ENCODE measurements at regions not wholly inside any gene's neighbourhood (a gene's known extent, or its start where the extent isn't known, plus 50 kb on each side); places are given as distances from the start of the nearest gene placed in this dataset.
A peak's percentile ranks its signal among the peaks of the same experiment; 100 is the strongest.

DNA sequence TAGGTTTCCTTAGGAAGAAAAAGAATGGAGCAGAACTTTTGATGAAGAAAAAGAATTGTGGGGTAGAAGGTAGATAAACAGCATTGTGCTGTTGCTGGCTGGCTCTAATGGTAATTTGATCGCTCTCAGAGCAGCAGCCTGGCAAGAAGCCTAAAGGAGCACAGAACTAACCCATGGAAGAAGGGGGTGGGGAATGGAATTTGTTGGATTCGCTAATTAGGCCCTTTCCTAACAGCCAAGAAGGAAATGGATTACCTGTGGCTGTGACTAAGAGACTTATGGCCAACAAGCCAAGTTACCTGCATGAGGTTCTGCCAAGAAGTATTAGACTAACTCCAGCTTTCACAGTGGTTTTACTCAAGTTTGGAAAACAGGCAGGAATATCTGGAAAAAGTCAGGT is 210.6 kb downstream of the IKZF2 start:
- Histone ChIP-seq H3K36me3 (ENCODE audit: low read depth, low read length) (no peaks in the 10 kb centered on the region), H3K4me2 (ENCODE audit: low read length) (peak overlapping the region; percentile 55), H3K4me1 (ENCODE audit: insufficient read depth, low read length) (peaks cover 26% of the 10 kb centered on the region), H3K4me3 (ENCODE audit: low read length) (peak overlapping the region; percentile 9; the same call in 1 of the 2 replicates), H3F3A (ENCODE audit: low read length, unreplicated experiment) (no peaks in the 10 kb centered on the region), H3K9ac (ENCODE audit: low read length) (peak overlapping the region; percentile 30; the same call in 1 of the 2 replicates), H4K20me1 (ENCODE audit: low read length) (no peaks in the 10 kb centered on the region), H2AFZ (ENCODE audit: low read length) (peak overlapping the region; percentile 7; the same call in 1 of the 2 replicates), H3K27me3 (ENCODE audit: low read length) (no peaks in the 10 kb centered on the region), H3K9me2 (replicated peaks; ENCODE audit: low read length) (no peaks in the 10 kb centered on the region), H3K9me3 (ENCODE audit: low read length) (no peaks in the 10 kb centered on the region), H3K27ac (ENCODE audit: low read length) (peak overlapping the region; percentile 71), H3K79me2 (ENCODE audit: low read length) (no peaks in the 10 kb centered on the region)
- ATAC-seq (peak; percentile 60), DNase-seq (peak; percentile 75)
- intact Hi-C loops (cut with micrococcal nuclease), result loop anchor here (1.0 to 2.0 kb wide), 3 partner anchors 29 to 212 kb away; no protein-coding TSS in a partner anchor
- BruUV-seq (replicated peaks), result no TSS peak
- POLR2A ChIA-PET (ENCODE audit: unreplicated experiment), result no interaction called here
- TF ChIP-seq, protein P1, sequence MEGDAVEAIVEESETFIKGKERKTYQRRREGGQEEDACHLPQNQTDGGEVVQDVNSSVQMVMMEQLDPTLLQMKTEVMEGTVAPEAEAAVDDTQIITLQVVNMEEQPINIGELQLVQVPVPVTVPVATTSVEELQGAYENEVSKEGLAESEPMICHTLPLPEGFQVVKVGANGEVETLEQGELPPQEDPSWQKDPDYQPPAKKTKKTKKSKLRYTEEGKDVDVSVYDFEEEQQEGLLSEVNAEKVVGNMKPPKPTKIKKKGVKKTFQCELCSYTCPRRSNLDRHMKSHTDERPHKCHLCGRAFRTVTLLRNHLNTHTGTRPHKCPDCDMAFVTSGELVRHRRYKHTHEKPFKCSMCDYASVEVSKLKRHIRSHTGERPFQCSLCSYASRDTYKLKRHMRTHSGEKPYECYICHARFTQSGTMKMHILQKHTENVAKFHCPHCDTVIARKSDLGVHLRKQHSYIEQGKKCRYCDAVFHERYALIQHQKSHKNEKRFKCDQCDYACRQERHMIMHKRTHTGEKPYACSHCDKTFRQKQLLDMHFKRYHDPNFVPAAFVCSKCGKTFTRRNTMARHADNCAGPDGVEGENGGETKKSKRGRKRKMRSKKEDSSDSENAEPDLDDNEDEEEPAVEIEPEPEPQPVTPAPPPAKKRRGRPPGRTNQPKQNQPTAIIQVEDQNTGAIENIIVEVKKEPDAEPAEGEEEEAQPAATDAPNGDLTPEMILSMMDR (conservative IDR thresholded peaks at IDR 0.05; ENCODE audit: low read depth, low read length), result no peak
- TF ChIP-seq EZH2phosphoT487 (IDR thresholded peaks at IDR 0.05; ENCODE audit: borderline replicate concordance, low read length) (no peak), EZH2 (IDR thresholded peaks at IDR 0.05; ENCODE audit: low read length, unreplicated experiment) (no peak)
- CTCF ChIA-PET, result no interaction called here

DNA sequence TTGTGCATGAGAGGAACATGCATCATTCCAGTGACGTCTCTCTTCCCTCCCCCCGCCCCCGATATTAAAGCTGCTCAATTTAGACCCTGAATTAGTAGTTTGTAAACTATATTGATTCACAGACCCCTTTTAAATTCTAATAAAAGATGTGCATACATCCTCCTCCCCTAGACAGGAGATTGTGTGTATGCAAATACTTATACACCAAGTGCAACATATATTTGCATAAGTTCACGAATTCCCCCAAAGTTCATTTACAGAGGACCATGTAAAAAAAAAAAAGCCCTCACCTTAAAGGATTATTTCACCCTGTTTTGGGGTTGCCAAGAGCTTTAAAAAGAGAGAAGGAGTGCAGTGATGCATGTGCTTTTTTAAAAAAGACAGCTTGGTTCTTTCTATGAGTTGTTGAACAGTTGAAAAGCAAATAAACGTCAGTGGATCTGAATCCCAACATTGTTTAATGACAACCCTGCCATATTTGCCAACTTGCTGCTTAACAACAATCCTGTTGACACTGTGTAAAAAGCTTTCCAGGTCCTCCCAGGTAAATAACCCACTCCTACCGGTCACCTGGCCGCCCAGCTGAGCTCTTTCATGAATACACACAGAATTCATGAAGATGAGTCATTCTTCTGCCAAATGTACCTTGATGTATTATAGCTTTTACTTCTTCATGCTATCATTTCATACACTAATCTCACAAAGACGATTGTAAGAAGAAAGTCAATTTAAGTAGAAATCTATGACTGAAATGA is 211.5 kb downstream of the IKZF2 start:
- POLR2A ChIA-PET (ENCODE audit: unreplicated experiment), result interaction anchor here (0.6 to 0.7 kb wide), 2 partner anchors 28 to 179 kb away, joined by 3 read pairs; no protein-coding TSS in a partner anchor
- peak; percentile 95 for DNase-seq

More for the DNA sequence above, 211.5 kb downstream of the IKZF2 start:
- H2AFZ ChIP-seq (ENCODE audit: low read length), result peak overlapping the region; percentile 17; the same call in 1 of the 2 replicates
- BruUV-seq (replicated peaks), result no TSS peak
- no peaks in the 10 kb centered on the region for H3F3A ChIP-seq (ENCODE audit: low read length, unreplicated experiment)
- no peaks in the 10 kb centered on the region for H3K36me3 ChIP-seq (ENCODE audit: low read depth, low read length)
- no peaks in the 10 kb centered on the region for H4K20me1 ChIP-seq (ENCODE audit: low read length)
- peak; percentile 86 for ATAC-seq
- H3K27ac ChIP-seq (ENCODE audit: low read length), result peak overlapping the region; percentile 89
- no peaks in the 10 kb centered on the region for H3K79me2 ChIP-seq (ENCODE audit: low read length)
- peak overlapping the region; percentile 70 for H3K4me2 ChIP-seq (ENCODE audit: low read length)
- peaks cover 32% of the 10 kb centered on the region for H3K4me1 ChIP-seq (ENCODE audit: insufficient read depth, low read length)
- intact Hi-C loops (cut with micrococcal nuclease), result loop anchor here (1.0 to 2.0 kb wide), 3 partner anchors 28 to 213 kb away; no protein-coding TSS in a partner anchor
- no peaks in the 10 kb centered on the region for H3K9me3 ChIP-seq (ENCODE audit: low read length)
- H3K27me3 ChIP-seq (ENCODE audit: low read length), result no peaks in the 10 kb centered on the region
- H3K9ac ChIP-seq (ENCODE audit: low read length), result peak overlapping the region; percentile 50
- TF ChIP-seq EZH2phosphoT487 (IDR thresholded peaks at IDR 0.05; ENCODE audit: borderline replicate concordance, low read length) (no peak), EZH2 (IDR thresholded peaks at IDR 0.05; ENCODE audit: low read length, unreplicated experiment) (no peak)
- TF ChIP-seq, protein P1 (conservative IDR thresholded peaks at IDR 0.05; ENCODE audit: low read depth, low read length), result no peak
- H3K9me2 ChIP-seq (replicated peaks; ENCODE audit: low read length), result no peaks in the 10 kb centered on the region
- H3K4me3 ChIP-seq (ENCODE audit: low read length), result peak overlapping the region; percentile 28; the same call in 1 of the 2 replicates
- CTCF ChIA-PET, result interaction anchor here (0.5 to 0.8 kb wide), 2 partner anchors 48 to 140 kb away, joined by 3 to 5 read pairs; no protein-coding TSS in a partner anchor

All from PC-3 (cell line).